GM20431 (cell line): ENCODE measurements at regions not wholly inside any gene's neighbourhood (a gene's known extent, or its start where the extent isn't known, plus 50 kb on each side); places are given as distances from the start of the nearest gene placed in this dataset.

Experiments
- in situ Hi-C: fragments of 300-500 bp; cut with MseI, MboI; formaldehyde crosslinking; loops from one replicate; pipeline ENCODE4 v1.15.0; 2020; ENCODE audit warnings: low sequenced_read_pairs; ENCODE audit not compliant: unreplicated experiment

GRCh38 chr15:98177966-98178592 lies 217.6 kb downstream of the ARRDC4 start:
- in situ Hi-C loops, result no loop called here

GRCh38 chr15:98178861-98179260 lies 218.4 kb downstream of the ARRDC4 start:
- in situ Hi-C loops, result no loop called here

GRCh38 chr15:98187549-98187948 lies 227.0 kb downstream of the ARRDC4 start:
- in situ Hi-C loops, result no loop called here

GRCh38 chr15:98190914-98191313 lies 230.4 kb downstream of the ARRDC4 start:
- in situ Hi-C loops, result no loop called here

GRCh38 chr15:98195796-98196195 lies 235.3 kb downstream of the ARRDC4 start:
- in situ Hi-C loops, result no loop called here

- in situ Hi-C loops, result no loop called here
These were observed 235.9 kb downstream of the ARRDC4 start for GRCh38 chr15:98196371-98196770.

- in situ Hi-C loops, result no loop called here
These were observed 241.8 kb downstream of the ARRDC4 start for GRCh38 chr15:98202256-98202655.

- in situ Hi-C loops, result no loop called here
These were observed 243.6 kb downstream of the ARRDC4 start for GRCh38 chr15:98203872-98204660.

- in situ Hi-C loops, result no loop called here
These were observed 247.4 kb downstream of the ARRDC4 start for GRCh38 chr15:98207928-98208327.

GRCh38 chr15:98213346-98213979 lies 253.0 kb downstream of the ARRDC4 start:
- in situ Hi-C loops, result no loop called here

GRCh38 chr15:98216166-98216565 lies 255.7 kb downstream of the ARRDC4 start:
- in situ Hi-C loops, result no loop called here

GRCh38 chr15:98217356-98217755 lies 256.9 kb downstream of the ARRDC4 start:
- in situ Hi-C loops, result no loop called here

GRCh38 chr15:98221144-98221543 lies 260.6 kb downstream of the ARRDC4 start:
- in situ Hi-C loops, result no loop called here

- in situ Hi-C loops, result no loop called here
These were observed 261.1 kb downstream of the ARRDC4 start for GRCh38 chr15:98221577-98221976.

- in situ Hi-C loops, result no loop called here
These were observed 265.6 kb downstream of the ARRDC4 start for GRCh38 chr15:98226149-98226548.

GRCh38 chr15:98226578-98226977 lies 266.1 kb downstream of the ARRDC4 start:
- in situ Hi-C loops, result no loop called here

- in situ Hi-C loops, result no loop called here
These were observed 268.3 kb downstream of the ARRDC4 start for GRCh38 chr15:98228846-98229245.

GRCh38 chr15:98230975-98231374 lies 270.5 kb downstream of the ARRDC4 start:
- in situ Hi-C loops, result no loop called here

GRCh38 chr15:98231696-98232440 lies 271.4 kb downstream of the ARRDC4 start:
- in situ Hi-C loops, result no loop called here

- in situ Hi-C loops, result no loop called here
These were observed 272.3 kb downstream of the ARRDC4 start for GRCh38 chr15:98232761-98233160.

- in situ Hi-C loops, result no loop called here
These were observed 273.4 kb downstream of the ARRDC4 start for GRCh38 chr15:98233873-98234272.
